Neural cell (in vitro differentiated cells): ENCODE measurements at regions not wholly inside any gene's neighbourhood (a gene's known extent, or its start where the extent isn't known, plus 50 kb on each side); places are given as distances from the start of the nearest gene placed in this dataset.

Source experiments
- CTCF ChIP-seq: fragments of 450-650 bp; IDR thresholded peaks from 2 replicates; pipeline ENCODE4 v1.5.1; 2014; ENCODE audit warnings: antibody characterized with exemption, mild to moderate bottlenecking, moderate library complexity; ENCODE audit not compliant: poor library complexity, severe bottlenecking
- EP300 ChIP-seq: fragments of 450-650 bp; conservative IDR thresholded peaks from 2 replicates; pipeline ENCODE4 v1.6.1; 2014; ENCODE audit warnings: antibody characterized with exemption, mild to moderate bottlenecking, moderate library complexity; ENCODE audit not compliant: poor library complexity, severe bottlenecking
- EZH2 ChIP-seq: fragments of 200-600, 300-800 bp; shearing (Covaris generic), sonication (generic); IDR thresholded peaks from 2 replicates; pipeline ENCODE4 v1.6.1; 2014; ENCODE audit warnings: antibody characterized with exemption, low read length, borderline replicate concordance, mild to moderate bottlenecking; ENCODE audit not compliant: insufficient read depth, poor library complexity, severe bottlenecking
- MXI1 ChIP-seq: fragments of 450-650 bp; conservative IDR thresholded peaks from 2 replicates; pipeline ENCODE4 v1.6.1; 2014; ENCODE audit warnings: antibody characterized with exemption, mild to moderate bottlenecking; ENCODE audit not compliant: poor library complexity, severe bottlenecking
- POLR2AphosphoS5 ChIP-seq: IDR thresholded peaks from 2 replicates; pipeline ENCODE4 v1.6.1; 2012

GRCh38 chr3:14304101-14305045, 98.0 kb upstream of the SLC6A6 start:
- TF ChIP-seq EZH2, result no peak
- no peak for TF ChIP-seq MXI1
- no peak for TF ChIP-seq CTCF
- no peak for TF ChIP-seq EP300
- TF ChIP-seq POLR2AphosphoS5, result no peak
